ENCODE measurements at regions not wholly inside any gene's neighbourhood (a gene's known extent, or its start where the extent isn't known, plus 50 kb on each side); places are given as distances from the start of the nearest gene placed in this dataset.

- H3K4me1 ChIP-seq (ENCODE audit: control insufficient read depth, insufficient read depth, low read length), result no peaks in the 10 kb centered on the region
- no peaks in the 10 kb centered on the region for H3K36me3 ChIP-seq (ENCODE audit: control insufficient read depth, insufficient read depth, low read length)
- H3K27ac ChIP-seq (ENCODE audit: low read depth, low read length), result no peak overlapping the region
- Mint-ChIP-seq H3K27me3 (ENCODE audit: insufficient read depth) (no peaks in the 10 kb centered on the region), H3K4me1 (no peaks in the 10 kb centered on the region), H3K27ac (no peak overlapping the region), H3K36me3 (ENCODE audit: low read depth) (no peaks in the 10 kb centered on the region), H3K9me3 (no peaks in the 10 kb centered on the region), H3K4me3 (no peak overlapping the region)
- no peak for DNase-seq
- no peaks in the 10 kb centered on the region for H3K9me3 ChIP-seq (ENCODE audit: control insufficient read depth, low read length)
- WGBS, 2 experiments (ENCODE audit: insufficient coverage in 1 of 2, insufficient read length in 1 of 2), result 75% methylated on average over 2 of the region's 2 CpGs; no CpG with 5 or more reads in 1 of the 2 experiments
- no peaks in the 10 kb centered on the region for H3K27me3 ChIP-seq (ENCODE audit: control insufficient read depth, insufficient read depth, low read length, poor library complexity, severe bottlenecking)
- H3K9ac ChIP-seq (ENCODE audit: extremely low read depth, low read length, poor library complexity, severe bottlenecking), result no peak overlapping the region
- TF ChIP-seq, protein P1, sequence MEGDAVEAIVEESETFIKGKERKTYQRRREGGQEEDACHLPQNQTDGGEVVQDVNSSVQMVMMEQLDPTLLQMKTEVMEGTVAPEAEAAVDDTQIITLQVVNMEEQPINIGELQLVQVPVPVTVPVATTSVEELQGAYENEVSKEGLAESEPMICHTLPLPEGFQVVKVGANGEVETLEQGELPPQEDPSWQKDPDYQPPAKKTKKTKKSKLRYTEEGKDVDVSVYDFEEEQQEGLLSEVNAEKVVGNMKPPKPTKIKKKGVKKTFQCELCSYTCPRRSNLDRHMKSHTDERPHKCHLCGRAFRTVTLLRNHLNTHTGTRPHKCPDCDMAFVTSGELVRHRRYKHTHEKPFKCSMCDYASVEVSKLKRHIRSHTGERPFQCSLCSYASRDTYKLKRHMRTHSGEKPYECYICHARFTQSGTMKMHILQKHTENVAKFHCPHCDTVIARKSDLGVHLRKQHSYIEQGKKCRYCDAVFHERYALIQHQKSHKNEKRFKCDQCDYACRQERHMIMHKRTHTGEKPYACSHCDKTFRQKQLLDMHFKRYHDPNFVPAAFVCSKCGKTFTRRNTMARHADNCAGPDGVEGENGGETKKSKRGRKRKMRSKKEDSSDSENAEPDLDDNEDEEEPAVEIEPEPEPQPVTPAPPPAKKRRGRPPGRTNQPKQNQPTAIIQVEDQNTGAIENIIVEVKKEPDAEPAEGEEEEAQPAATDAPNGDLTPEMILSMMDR (conservative IDR thresholded peaks at IDR 0.05), result peak; percentile 86
- H3K4me3 ChIP-seq (ENCODE audit: low read length), result no peak overlapping the region
Observed at GRCh38 chr7:115356139-115356746, 434.3 kb downstream of the MDFIC start.

GRCh38 chr7:115354925-115355324 is 433.0 kb downstream of the MDFIC start:
- H3K4me3 Mint-ChIP-seq, result no peak overlapping the region
- Histone ChIP-seq H3K9me3 (ENCODE audit: control insufficient read depth, low read length) (no peaks in the 10 kb centered on the region), H3K4me1 (ENCODE audit: control insufficient read depth, insufficient read depth, low read length) (no peaks in the 10 kb centered on the region), H3K36me3 (ENCODE audit: control insufficient read depth, insufficient read depth, low read length) (no peaks in the 10 kb centered on the region), H3K27ac (ENCODE audit: low read depth, low read length) (no peak overlapping the region), H3K4me3 (ENCODE audit: low read length) (no peak overlapping the region), H3K9ac (ENCODE audit: extremely low read depth, low read length, poor library complexity, severe bottlenecking) (no peak overlapping the region), H3K27me3 (ENCODE audit: control insufficient read depth, insufficient read depth, low read length, poor library complexity, severe bottlenecking) (no peaks in the 10 kb centered on the region)
- no peak overlapping the region for H3K27ac Mint-ChIP-seq
- H3K36me3 Mint-ChIP-seq (ENCODE audit: low read depth), result no peaks in the 10 kb centered on the region
- no peaks in the 10 kb centered on the region for H3K27me3 Mint-ChIP-seq (ENCODE audit: insufficient read depth)
- H3K9me3 Mint-ChIP-seq, result no peaks in the 10 kb centered on the region
- TF ChIP-seq, protein P1 (conservative IDR thresholded peaks at IDR 0.05), result no peak
- no peaks in the 10 kb centered on the region for H3K4me1 Mint-ChIP-seq
- WGBS, 2 experiments (ENCODE audit: insufficient coverage in 1 of 2, insufficient read length in 1 of 2), result no CpG with 5 or more reads among the region's 1 CpG
- DNase-seq, result no peak

DNA sequence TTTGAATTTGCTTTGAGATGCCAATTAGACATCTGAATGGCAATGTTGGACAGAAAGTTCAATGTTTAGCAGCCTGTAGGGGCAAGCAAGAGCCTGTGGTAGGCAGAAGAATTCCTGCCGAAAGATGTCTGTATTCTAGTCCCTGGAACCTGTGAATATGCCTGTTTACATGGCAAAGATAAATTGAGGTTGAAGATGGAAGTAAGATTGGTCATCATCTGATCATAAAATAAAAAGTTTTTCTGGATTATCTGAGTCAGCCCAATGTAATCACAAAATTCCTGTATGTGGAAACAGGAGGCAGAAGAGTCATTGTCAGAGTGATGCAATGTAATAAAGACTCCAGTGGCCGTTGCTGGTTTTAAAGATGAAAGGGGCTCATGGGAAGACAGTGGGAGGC is 430.5 kb downstream of the MDFIC start:
- TF ChIP-seq, protein P1 (conservative IDR thresholded peaks at IDR 0.05), result peak; percentile 36
- H3K4me3 Mint-ChIP-seq, result no peak overlapping the region
- Histone ChIP-seq H3K27ac (ENCODE audit: low read depth, low read length) (no peak overlapping the region), H3K4me3 (ENCODE audit: low read length) (no peak overlapping the region), H3K9me3 (ENCODE audit: control insufficient read depth, low read length) (no peaks in the 10 kb centered on the region), H3K4me1 (ENCODE audit: control insufficient read depth, insufficient read depth, low read length) (no peaks in the 10 kb centered on the region), H3K9ac (ENCODE audit: extremely low read depth, low read length, poor library complexity, severe bottlenecking) (no peak overlapping the region), H3K36me3 (ENCODE audit: control insufficient read depth, insufficient read depth, low read length) (no peaks in the 10 kb centered on the region), H3K27me3 (ENCODE audit: control insufficient read depth, insufficient read depth, low read length, poor library complexity, severe bottlenecking) (no peaks in the 10 kb centered on the region)
- DNase-seq, result no peak
- WGBS, 2 experiments (ENCODE audit: insufficient coverage in 1 of 2, insufficient read length in 1 of 2), result 89% methylated on average over 2 of the region's 2 CpGs; no CpG with 5 or more reads in 1 of the 2 experiments
- H3K9me3 Mint-ChIP-seq, result no peaks in the 10 kb centered on the region
- no peaks in the 10 kb centered on the region for H3K36me3 Mint-ChIP-seq (ENCODE audit: low read depth)
- H3K27me3 Mint-ChIP-seq (ENCODE audit: insufficient read depth), result no peaks in the 10 kb centered on the region
- no peak overlapping the region for H3K27ac Mint-ChIP-seq
- H3K4me1 Mint-ChIP-seq, result no peaks in the 10 kb centered on the region

Data from endodermal cell (in vitro differentiated cells).